HepG2 (cell line): ENCODE measurements at regions not wholly inside any gene's neighbourhood (a gene's known extent, or its start where the extent isn't known, plus 50 kb on each side); places are given as distances from the start of the nearest gene placed in this dataset.

Experiments
- ATAC-seq: fragments of 200-7000 bp; cut with Tn5 transposase; 3 replicates; pipeline ENCODE4 v1.9.1; 2020; ENCODE audit warnings: mild to moderate bottlenecking, moderate library complexity
- BruUV-seq: library from RNA; stranded (reverse); fragments of 400-500 nt; replicated peaks from 2 replicates; lab custom pipeline; 2021; lab: Mats Ljungman, UMichigan
- CTCF ChIA-PET: fragments of 300-600 bp; formaldehyde crosslinking; extraction: SDS; loops from one replicate; lab custom pipeline; 2021; ENCODE audit warnings: low total read pairs, inconsistent platforms, low intra/inter-chr PET ratio; lab: Yijun Ruan, JAX
- POLR2A ChIA-PET: fragments of 350-600 bp; sonication (Branson Sonifier 250); formaldehyde crosslinking; loops from one replicate; lab custom pipeline; 2020; ENCODE audit warnings: antibody characterized with exemption, inconsistent platforms; lab: Yijun Ruan, JAX
- DNase-seq: peaks from one replicate; pipeline ENCODE4 v3.0.0-alpha.2; 2015; ENCODE audit warnings: low spot score
- FAIRE-seq: peaks from 3 replicates; lab custom pipeline; 2011; peaks lifted over from hg19 to GRCh38; lab: Jason Lieb, UNC
- H2AFZ ChIP-seq: one replicate; pipeline ENCODE4 v1.6.1; 2011; ENCODE audit warnings: low read length, inconsistent platforms
- H3K27ac ChIP-seq: fragments of 300-600 bp; 3 replicates; pipeline ENCODE4 v1.8.0; 2011; ENCODE audit warnings: mixed run types, mild to moderate bottlenecking, mixed read lengths, low read length, inconsistent platforms; ENCODE audit not compliant: insufficient read depth; ENCODE audit errors: extremely low read length
- H3K27me3 ChIP-seq, 2 experiments: fragments of 200-600 bp in 1 of 2; 2 replicates in 1 of 2; 3 replicates in 1 of 2; pipeline versions ENCODE4 v1.6.0 to v1.8.0; 2011; ENCODE audit warnings: low read length in 2 of 2, mild to moderate bottlenecking in 2 of 2, moderate library complexity in 2 of 2, inconsistent platforms in 1 of 2; ENCODE audit not compliant: insufficient read depth in 2 of 2, control insufficient read depth in 1 of 2
- H3K36me3 ChIP-seq, 2 experiments: fragments of 200-600 bp in 1 of 2; replicated peaks in 1 of 2; 2 replicates in 1 of 2; 3 replicates in 1 of 2; pipeline versions ENCODE4 v1.5.1 to v1.8.0; 2011; ENCODE audit warnings: low read length in 2 of 2, inconsistent platforms in 1 of 2; ENCODE audit not compliant: insufficient read depth in 2 of 2, control insufficient read depth in 1 of 2
- H3K4me1 ChIP-seq: 2 replicates; pipeline ENCODE4 v1.5.1; 2012; ENCODE audit warnings: low read length, inconsistent platforms; ENCODE audit not compliant: insufficient read depth
- H3K4me2 ChIP-seq: 2 replicates; pipeline ENCODE4 v1.6.0; 2011; ENCODE audit warnings: low read depth, low read length, inconsistent platforms
- H3K4me3 ChIP-seq, 3 experiments: fragments of 200-600 bp in 1 of 3; sonication (generic), shearing (Covaris generic) in 1 of 3; replicated peaks in 1 of 3; 2 replicates each; pipeline ENCODE4 v1.5.1; 2011 to 2016; ENCODE audit warnings: low read length in 3 of 3, inconsistent platforms in 2 of 3, low read depth in 2 of 3, mild to moderate bottlenecking in 2 of 3, control low read depth in 1 of 3, mixed read lengths in 1 of 3; ENCODE audit not compliant: insufficient read depth in 1 of 3
- H3K79me2 ChIP-seq: one replicate; pipeline ENCODE4 v1.6.1; 2011; ENCODE audit warnings: low read length, inconsistent platforms; ENCODE audit not compliant: insufficient read depth
- H3K9ac ChIP-seq: 2 replicates; pipeline ENCODE4 v1.6.0; 2011; ENCODE audit warnings: mild to moderate bottlenecking, low read depth, low read length, inconsistent platforms; ENCODE audit not compliant: insufficient read depth
- H3K9me3 ChIP-seq: 2 replicates; pipeline ENCODE4 v1.5.1; 2012; ENCODE audit warnings: mild to moderate bottlenecking, low read length
- H4K20me1 ChIP-seq: 2 replicates; pipeline ENCODE4 v1.6.0; 2011; ENCODE audit warnings: inconsistent platforms, mild to moderate bottlenecking, low read length, moderate library complexity; ENCODE audit not compliant: insufficient read depth
- DNMT3B ChIP-seq: conservative IDR thresholded peaks from 2 replicates; pipeline ENCODE4 v1.6.1; 2016; ENCODE audit warnings: missing biosample characterization, control low read depth
- HMG20A ChIP-seq: IDR thresholded peaks from 2 replicates; pipeline ENCODE4 v1.6.1; 2016; ENCODE audit warnings: borderline replicate concordance
- HMGXB3 ChIP-seq: sonication (generic); formaldehyde crosslinking; IDR thresholded peaks from 2 replicates; pipeline ENCODE4 v1.4.0; 2020; ENCODE audit warnings: missing genetic modification reagents, borderline replicate concordance
- HNF4G ChIP-seq, 2 experiments: sonication (generic) in 1 of 2; formaldehyde crosslinking in 1 of 2; IDR thresholded peaks; 2 replicates each; pipeline versions ENCODE4 v1.4.0 to v1.6.1; 2011 to 2020; ENCODE audit warnings: borderline replicate concordance in 2 of 2, low read depth in 2 of 2, mild to moderate bottlenecking in 2 of 2, low read length in 1 of 2, missing genetic modification reagents in 1 of 2, moderate library complexity in 1 of 2
- HNRNPUL1 ChIP-seq: fragments of 200-400 bp; formaldehyde crosslinking; IDR thresholded peaks from 2 replicates; pipeline ENCODE4 v1.6.1; 2017; ENCODE audit warnings: low read depth, mild to moderate bottlenecking, low read length, moderate library complexity
- JUN ChIP-seq: sonication (generic); formaldehyde crosslinking; IDR thresholded peaks from 2 replicates; pipeline ENCODE4 v1.4.0; 2020; ENCODE audit warnings: mild to moderate bottlenecking, missing genetic modification reagents
- MTA1 ChIP-seq: sonication (generic); formaldehyde crosslinking; IDR thresholded peaks from 2 replicates; pipeline ENCODE4 v1.4.0; 2020; ENCODE audit warnings: missing genetic modification reagents, mild to moderate bottlenecking, borderline replicate concordance
- NKX3-1 ChIP-seq: sonication (generic); formaldehyde crosslinking; IDR thresholded peaks from 2 replicates; pipeline ENCODE4 v1.5.0; 2020; ENCODE audit warnings: missing genetic modification reagents
- PPARG ChIP-seq: conservative IDR thresholded peaks from 2 replicates; pipeline ENCODE4 v1.6.1; 2016; ENCODE audit warnings: missing biosample characterization, missing genetic modification reagents
- ZBTB26 ChIP-seq: IDR thresholded peaks from 2 replicates; pipeline ENCODE4 v1.6.1; 2016; ENCODE audit warnings: missing compliant biosample characterization, missing genetic modification reagents, borderline replicate concordance
- ZBTB3 ChIP-seq: sonication (generic); formaldehyde crosslinking; IDR thresholded peaks from 2 replicates; pipeline ENCODE4 v1.4.0; 2020; ENCODE audit warnings: low read depth, mild to moderate bottlenecking, moderate library complexity, missing genetic modification reagents, borderline replicate concordance
- ZNF350 ChIP-seq: sonication (generic); formaldehyde crosslinking; IDR thresholded peaks from 2 replicates; pipeline ENCODE4 v1.4.0; 2020; ENCODE audit warnings: mild to moderate bottlenecking, low read depth, missing genetic modification reagents, borderline replicate concordance
- ZNF354B ChIP-seq: sonication (generic); formaldehyde crosslinking; IDR thresholded peaks from 2 replicates; pipeline ENCODE4 v1.8.0; 2022; ENCODE audit warnings: mild to moderate bottlenecking, missing genetic modification reagents
- ZNF501 ChIP-seq: sonication (generic); formaldehyde crosslinking; IDR thresholded peaks from 2 replicates; pipeline ENCODE4 v1.5.1; 2020; ENCODE audit warnings: mild to moderate bottlenecking, moderate library complexity, missing genetic modification reagents
- ZNF644 ChIP-seq: IDR thresholded peaks from 2 replicates; pipeline ENCODE4 v1.6.1; 2016; ENCODE audit warnings: low read depth
- ZNF775 ChIP-seq: sonication (generic); formaldehyde crosslinking; IDR thresholded peaks from 2 replicates; pipeline ENCODE4 v1.4.0; 2020; ENCODE audit warnings: missing genetic modification reagents, mild to moderate bottlenecking, moderate library complexity, borderline replicate concordance
- WGBS: methylation state at CpG from one replicate; pipeline ENCODE4 v1.1.6; 2017; ENCODE audit warnings: low lambda C conversion rate; 5-methylcytosine and 5-hydroxymethylcytosine counted together
- in situ Hi-C: cut with HindIII; loops from 2 replicates; pipeline ENCODE4 v1.10.0; 2017; ENCODE audit warnings: low pct_unique_long_range_greater_than_20kb; ENCODE audit not compliant: extremely low pct_ligation_motif_present
- intact Hi-C: fragments of 100-400 bp; cut with micrococcal nuclease; formaldehyde crosslinking; loops from one replicate; pipeline ENCODE4 v1.10.0; 2022; ENCODE audit not compliant: unreplicated experiment
- TF ChIP-seq, protein P1 (sequence below): sonication (generic); formaldehyde crosslinking; IDR thresholded peaks from 2 replicates; pipeline ENCODE4 v1.8.1; 2023; ENCODE audit warnings: missing genetic modification reagents, mild to moderate bottlenecking, borderline replicate concordance
- TF ChIP-seq, protein P2 (sequence below): sonication (generic); IDR thresholded peaks from 2 replicates; pipeline ENCODE4 v1.6.1; 2016; ENCODE audit warnings: low read depth, borderline replicate concordance

- TF ChIP-seq, protein P1, sequence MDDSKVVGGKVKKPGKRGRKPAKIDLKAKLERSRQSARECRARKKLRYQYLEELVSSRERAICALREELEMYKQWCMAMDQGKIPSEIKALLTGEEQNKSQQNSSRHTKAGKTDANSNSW (CRISPR knock-in tag): no peak
- no peak for TF ChIP-seq ZBTB26 (CRISPR knock-in tag)
- TF ChIP-seq, protein P2, sequence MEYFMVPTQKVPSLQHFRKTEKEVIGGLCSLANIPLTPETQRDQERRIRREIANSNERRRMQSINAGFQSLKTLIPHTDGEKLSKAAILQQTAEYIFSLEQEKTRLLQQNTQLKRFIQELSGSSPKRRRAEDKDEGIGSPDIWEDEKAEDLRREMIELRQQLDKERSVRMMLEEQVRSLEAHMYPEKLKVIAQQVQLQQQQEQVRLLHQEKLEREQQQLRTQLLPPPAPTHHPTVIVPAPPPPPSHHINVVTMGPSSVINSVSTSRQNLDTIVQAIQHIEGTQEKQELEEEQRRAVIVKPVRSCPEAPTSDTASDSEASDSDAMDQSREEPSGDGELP: no peak
- no peak for TF ChIP-seq ZNF775 (CRISPR knock-in tag)
- TF ChIP-seq ZNF644 (CRISPR knock-in tag): no peak
- no peak for TF ChIP-seq ZBTB3
- TF ChIP-seq HNF4G (IDR thresholded peaks at IDR 0.05; ENCODE audit: borderline replicate concordance, low read depth, low read length): no peak
- no peak for TF ChIP-seq HNF4G (CRISPR knock-in tag; IDR thresholded peaks at IDR 0.05; ENCODE audit: borderline replicate concordance, low read depth)
- no peak for TF ChIP-seq NKX3-1 (CRISPR knock-in tag)
- no peak for TF ChIP-seq MTA1 (CRISPR knock-in tag)
- TF ChIP-seq HMG20A (CRISPR knock-in tag): no peak
- no peak for TF ChIP-seq JUN (CRISPR knock-in tag)
- TF ChIP-seq, all 625 proteins: peak for 0
Observed at GRCh38 chr18:44508474-44508873, 172.2 kb upstream of the SETBP1 start (continued).

DNA sequence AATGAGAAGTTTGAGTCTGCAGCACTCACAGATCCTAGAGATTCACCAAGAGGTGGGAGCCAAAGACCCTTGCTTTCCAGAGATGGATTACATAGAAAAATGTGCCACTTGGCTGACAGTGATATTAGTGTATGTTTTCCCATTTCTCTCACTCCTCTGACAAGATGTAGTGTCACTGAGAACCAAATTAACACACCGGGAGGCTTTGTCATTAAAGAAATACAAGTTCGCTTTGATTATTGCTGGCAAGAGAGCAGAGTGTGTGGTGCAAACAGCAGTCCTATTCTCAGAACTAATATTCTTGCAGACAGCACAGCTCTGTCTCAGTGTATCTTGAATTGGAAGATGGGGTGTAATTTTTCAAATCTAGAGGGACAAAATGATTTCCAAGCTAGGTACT is 171.6 kb upstream of the SETBP1 start:
- in situ Hi-C loops (no loop called here), intact Hi-C loops (no loop called here)
- no peak overlapping the region for H2AFZ ChIP-seq
- H3K4me2 ChIP-seq: no peak overlapping the region
- H3K4me1 ChIP-seq: no peaks in the 10 kb centered on the region
- no peaks in the 10 kb centered on the region for H3K36me3 ChIP-seq
- FAIRE-seq (no peak), ATAC-seq (no peak), DNase-seq (no peak)
- BruUV-seq: no TSS peak
- H3K9ac ChIP-seq: no peak overlapping the region
- H3K4me3 ChIP-seq: no peak overlapping the region
- CTCF ChIA-PET: no interaction called here
- WGBS: 0% methylated on average over 1 of the region's 2 CpGs
- no peaks in the 10 kb centered on the region for H3K79me2 ChIP-seq
- POLR2A ChIA-PET: no interaction called here
- H3K9me3 ChIP-seq: peaks cover 50% of the 10 kb centered on the region
- no peak overlapping the region for H3K27ac ChIP-seq
- no peaks in the 10 kb centered on the region for H4K20me1 ChIP-seq
- H3K27me3 ChIP-seq: no peaks in the 10 kb centered on the region
- TF ChIP-seq ZNF501 (no peak), HNRNPUL1 (no peak), DNMT3B (no peak), ZNF775 (CRISPR knock-in tag) (no peak), ZNF354B (CRISPR knock-in tag) (no peak), HMGXB3 (CRISPR knock-in tag) (no peak), ZNF350 (CRISPR knock-in tag) (no peak), PPARG (no peak)
